Stimulated activated CD8-positive, alpha-beta memory T cell treated with anti-CD3 and anti-CD28 coated beads, Interleukin-4, amount 100 ng/mL, for 48 hours (primary cell): ENCODE measurements at regions not wholly inside any gene's neighbourhood (a gene's known extent, or its start where the extent isn't known, plus 50 kb on each side); places are given as distances from the start of the nearest gene placed in this dataset.

ENCODE experiments used
- DNase-seq: peaks from one replicate; pipeline ENCODE4 v3.0.0-alpha.2; 2020

DNA sequence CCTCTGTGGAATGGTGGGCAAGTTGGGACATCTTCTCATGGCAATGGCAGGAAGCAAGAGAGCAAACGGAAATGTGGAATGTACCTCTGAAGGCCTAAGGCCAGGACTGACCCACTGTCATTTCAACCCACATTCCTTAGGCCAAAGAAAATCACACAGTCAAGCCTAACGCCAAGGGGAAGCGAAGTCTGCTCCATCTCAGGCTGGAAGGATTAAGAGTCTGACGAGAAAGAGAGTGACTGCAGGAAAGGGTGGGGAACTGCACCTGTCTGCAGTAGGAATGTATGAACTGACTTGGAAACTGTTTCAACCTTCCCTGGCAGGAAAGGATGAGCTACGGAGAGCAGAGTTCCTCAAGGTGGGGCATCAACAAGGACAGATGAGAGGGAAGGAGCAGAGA, 90.2 kb upstream of the TAS2R1 start:
- DNase-seq, result no peak

DNA sequence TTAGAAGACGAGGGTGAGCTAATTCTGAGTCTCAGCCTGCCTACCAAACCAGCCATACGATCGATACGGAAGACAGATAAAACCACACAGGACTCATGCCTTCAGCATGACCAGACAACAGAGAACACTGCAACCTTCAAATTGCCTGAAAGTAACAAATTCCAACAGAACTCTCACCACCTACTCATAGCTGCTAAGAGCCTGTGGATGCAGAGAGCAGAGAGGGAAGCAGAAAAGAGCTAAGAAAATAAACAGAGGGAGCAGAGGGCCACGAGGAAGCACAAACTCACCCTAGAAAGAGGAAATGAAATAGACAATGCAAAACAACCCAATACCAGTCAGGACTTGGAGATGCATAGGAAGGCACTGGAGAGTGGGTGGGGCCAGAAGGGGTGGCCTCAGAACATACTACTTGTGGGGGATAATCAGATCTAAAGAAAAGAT, 86.7 kb upstream of the TAS2R1 start:
- DNase-seq, result no peak

DNA sequence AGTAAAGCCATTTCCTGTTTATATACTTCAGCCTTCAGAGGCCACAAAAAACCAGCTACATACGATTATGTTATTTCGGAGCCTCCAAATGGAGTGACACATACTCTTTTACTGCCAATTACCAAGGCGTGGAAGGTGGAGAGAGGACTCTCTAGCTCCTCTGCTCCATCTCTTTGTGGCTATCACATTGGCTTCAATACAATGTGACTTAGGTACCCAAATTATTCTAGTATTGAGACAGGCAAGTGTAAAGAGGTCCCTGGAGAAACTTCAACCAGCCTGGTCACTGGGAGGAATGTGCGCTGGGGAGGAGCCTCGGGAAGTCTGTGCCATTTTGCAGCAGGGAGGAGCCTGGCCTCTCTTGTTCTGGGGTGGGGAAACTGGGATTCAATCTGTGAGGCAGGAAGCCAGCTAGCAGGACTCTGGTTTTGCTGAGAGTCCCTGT, 85.8 kb upstream of the TAS2R1 start:
- DNase-seq, result no peak

DNA sequence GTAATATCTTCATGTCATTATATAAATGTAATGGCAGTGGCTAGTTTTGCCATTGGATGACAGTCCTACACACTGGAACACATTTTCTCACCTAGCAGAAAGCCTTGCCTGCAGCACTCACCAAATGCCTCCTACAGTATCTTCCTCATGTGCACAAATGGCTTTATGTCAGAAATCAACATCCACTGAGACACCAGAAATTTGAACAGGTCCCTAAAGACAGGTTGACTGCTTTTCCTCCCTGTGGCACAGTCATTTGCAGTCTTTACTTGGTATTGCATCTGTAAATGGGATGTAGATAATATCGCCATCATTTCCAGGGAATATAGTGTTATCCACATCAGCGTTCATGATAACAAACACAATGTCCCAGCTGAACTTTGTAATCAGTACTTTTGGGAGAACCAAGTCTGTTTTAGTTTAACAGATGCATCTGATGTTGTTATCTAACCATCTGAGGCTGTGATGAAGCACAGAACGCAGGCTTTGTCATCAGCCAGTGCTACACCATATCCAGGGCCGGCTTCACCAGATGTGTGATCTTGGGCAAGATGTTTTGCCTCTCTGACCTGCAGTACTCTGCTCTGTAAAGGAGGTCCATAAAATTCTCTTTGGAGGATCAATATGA, 83.9 kb upstream of the TAS2R1 start:
- DNase-seq, result no peak

DNA sequence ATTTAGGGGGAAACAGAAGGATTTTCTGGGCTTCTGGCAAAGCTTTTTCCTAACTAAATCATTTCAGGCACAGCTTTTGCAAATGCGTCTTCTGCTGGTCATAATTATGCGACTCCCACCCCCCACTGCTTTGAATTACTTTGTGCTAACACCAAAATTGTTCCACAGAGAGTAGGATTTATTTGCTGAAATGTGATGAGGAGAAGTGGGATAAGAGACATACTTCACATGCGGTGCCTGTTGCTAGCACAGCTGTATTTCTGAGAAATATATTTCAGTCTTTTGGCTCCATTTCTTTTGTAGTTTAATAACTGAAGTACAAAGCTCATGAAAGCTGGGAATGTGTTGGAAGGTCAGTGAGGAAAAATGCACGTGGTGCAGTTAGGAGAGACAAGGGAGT, 83.2 kb upstream of the TAS2R1 start:
- DNase-seq, result no peak

DNA sequence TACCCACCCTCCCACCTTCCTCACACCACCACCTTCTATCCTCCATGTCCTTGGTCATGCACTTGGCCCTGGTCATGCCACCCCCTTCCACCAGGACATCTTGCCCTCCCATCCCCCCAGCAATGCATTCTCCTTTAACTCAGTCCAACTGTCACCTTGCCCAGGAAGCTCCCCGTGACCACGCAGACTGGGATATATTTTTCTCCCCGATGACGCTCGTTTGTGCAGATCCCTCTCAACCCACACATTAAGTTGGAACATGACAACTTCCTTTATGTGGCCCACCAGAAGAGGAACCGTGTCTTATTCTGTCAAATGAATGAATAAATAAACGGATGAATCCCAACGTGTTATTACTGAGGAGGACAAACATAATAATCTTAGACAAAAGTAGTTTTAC, 82.8 kb upstream of the TAS2R1 start:
- no peak for DNase-seq

DNA sequence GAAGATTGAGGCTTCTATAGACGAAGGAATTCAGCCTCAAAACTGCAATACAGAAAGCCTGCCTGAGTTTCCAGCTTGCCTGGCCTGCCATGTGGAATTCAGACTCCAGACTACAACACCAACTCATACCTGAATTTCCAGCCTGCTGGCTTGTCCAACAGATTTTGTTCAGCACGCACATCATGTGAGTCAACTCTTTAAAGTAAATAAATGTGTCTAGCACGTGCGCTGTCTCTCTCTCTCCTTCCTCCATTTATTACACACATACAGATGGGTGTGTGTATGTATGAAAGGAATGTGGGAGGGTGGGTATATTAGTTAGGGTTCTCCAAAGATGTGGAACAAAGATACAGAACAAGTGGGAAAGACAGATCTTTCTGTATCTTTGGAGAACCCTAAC, 82.4 kb upstream of the TAS2R1 start:
- no peak for DNase-seq

DNA sequence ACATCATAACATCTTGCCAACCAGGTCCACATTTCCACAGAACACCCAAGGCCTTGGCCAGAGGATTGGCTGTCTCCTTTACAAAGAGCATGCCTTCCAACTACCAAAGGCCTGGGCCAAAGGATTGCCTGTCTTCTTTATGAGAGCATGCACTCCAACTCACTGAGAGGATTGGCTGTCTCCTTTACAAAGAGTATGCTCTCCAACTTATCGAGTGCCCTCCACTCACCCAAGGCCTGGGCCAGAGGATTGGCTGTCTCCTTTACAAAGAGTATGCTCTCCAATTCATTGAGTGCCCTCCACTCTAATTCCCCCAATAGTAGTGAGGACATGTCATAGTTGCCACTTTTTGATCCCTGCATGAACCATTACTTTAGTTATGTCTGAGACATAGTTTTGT, 79.9 kb upstream of the TAS2R1 start:
- DNase-seq, result no peak

DNA sequence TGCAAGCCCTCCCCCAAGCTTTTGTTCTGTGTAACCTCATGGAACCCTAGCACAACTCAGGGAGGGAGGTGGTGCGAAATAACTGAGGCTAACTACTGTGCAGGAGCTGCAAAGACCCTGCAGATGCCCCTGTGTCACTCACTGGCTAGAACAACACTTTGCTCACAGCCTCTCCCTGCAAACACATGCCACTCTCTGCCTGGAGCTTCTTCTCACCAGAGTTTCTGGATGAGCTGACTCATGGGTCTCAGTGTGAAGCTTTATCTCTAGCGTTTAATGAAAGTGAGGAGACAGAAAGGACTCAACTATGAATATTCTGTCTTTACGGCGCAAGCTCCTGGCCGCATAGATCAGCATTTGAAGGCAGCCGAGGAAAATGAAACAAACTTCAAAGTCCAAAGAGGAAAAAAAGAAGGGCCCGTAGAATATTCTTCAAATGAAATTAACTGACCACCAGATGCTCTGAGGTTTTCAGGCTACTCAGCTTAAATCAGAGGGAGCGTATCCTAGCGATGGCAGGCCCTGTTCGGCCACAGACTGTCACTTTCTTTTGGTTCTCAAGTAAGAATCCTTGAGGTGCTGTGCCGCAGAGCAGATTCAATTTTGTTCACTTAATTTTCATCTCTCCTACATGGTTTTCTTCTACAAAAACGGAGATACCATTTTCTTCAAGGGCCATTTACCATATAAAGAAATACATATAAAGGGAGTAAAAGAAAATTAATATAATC, 77.7 kb upstream of the TAS2R1 start:
- DNase-seq, result no peak

DNA sequence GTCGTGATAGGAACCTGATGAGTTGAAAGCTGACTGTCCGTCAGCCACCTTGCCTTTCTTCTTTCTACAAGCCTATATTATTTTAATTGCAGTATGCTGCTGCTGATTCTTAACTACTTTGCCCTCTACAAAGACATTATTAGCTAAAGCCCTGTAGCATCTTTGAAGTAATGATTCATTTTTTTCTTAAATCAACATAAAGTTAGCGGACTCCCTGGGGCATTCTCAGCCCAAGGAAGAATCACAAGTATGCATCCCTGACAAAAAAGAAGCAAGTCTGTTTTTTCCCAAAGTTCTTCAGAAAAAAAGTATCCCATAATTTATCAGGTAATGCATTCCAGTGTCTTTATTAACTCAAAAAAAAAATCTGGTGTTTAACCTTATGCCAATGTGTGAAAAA, 69.5 kb upstream of the TAS2R1 start:
- no peak for DNase-seq

DNA sequence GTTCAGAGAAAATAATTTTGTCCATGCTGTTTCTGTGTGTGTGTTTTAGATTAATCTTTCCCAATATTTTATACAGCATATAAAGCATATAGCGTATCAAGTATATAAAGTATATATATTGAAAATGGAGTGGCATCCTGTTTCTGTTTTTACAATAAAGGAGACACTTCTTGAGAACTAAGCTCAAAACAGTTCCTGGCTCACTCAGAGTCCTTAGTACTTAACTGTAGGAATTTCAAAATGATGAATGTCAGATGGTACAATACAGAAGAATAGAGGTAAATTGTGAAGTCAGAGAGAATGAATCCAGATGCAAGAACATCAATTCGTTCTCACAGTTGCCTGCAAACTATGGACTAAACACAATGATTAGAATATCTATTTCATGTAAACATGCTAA, 68.7 kb upstream of the TAS2R1 start:
- no peak for DNase-seq

DNA sequence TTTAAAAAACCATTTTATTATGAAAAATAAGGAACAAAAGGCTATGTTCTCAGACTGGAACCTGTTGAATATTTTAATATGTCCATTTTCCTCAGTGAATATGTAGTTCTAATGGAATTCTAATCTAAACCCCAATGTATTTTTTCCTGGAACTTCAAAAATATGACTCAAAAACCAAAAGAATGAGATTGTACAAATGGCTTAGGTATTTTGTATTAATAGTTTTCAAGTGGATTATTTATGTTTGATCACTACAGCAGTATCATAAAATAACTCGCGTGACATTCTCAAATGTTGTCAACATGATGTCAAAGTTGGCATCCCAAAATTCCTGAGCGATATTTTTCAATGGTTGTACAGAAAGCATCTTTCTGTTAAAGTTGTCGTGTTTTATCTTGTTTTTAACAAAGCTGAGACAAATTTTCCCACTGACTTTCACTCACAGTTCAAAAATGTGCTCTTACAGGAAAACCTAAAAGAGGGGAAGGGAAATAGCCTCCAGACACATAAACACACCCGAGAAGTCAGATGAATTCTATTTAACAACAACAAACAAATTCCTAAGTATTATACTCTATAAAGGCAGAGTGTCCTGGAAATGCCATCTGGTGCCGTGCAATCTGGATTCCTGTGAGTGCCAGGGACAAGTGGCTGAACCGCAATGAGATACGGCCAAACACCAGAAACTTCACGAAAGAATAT, 68.1 kb upstream of the TAS2R1 start:
- no peak for DNase-seq

DNA sequence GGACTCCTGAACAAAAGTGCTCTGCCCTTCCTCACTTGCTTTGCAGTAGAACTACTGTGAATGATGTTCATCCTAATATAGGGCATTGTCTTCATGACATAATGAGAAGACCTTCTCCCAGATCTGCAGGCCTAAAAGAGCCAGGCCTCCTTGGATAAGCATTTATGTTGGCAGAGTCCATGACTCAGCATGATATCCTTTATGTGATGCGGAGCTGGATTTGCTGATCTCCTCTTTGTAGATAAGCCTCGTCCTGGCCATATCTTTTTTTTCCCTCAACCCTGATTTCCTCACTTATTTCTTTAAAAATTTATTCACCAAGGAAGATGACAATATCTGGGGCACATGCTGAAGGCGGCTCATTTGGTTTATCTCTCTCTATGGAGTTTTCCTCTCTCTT, 62.4 kb upstream of the TAS2R1 start:
- DNase-seq, result no peak

DNA sequence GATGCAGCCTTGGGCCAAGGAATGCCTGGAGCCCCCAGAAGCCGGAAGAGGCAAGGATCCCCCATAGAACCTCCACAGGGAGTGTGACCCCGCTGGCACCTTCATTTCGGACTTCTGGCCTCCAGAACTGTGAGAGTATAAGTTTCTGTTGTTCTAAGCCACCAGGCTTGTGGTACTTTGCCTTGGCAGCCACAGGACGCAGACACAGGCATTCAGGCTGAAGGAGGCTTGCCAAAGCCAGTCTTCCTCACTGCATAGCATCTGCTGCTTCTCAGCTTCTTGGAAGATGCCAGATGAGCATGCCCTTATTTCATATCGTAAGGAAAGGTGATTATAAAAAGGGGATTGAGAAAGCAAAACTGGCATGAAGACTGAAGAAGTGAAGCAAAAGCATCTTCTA, 61.1 kb upstream of the TAS2R1 start:
- DNase-seq, result no peak

DNA sequence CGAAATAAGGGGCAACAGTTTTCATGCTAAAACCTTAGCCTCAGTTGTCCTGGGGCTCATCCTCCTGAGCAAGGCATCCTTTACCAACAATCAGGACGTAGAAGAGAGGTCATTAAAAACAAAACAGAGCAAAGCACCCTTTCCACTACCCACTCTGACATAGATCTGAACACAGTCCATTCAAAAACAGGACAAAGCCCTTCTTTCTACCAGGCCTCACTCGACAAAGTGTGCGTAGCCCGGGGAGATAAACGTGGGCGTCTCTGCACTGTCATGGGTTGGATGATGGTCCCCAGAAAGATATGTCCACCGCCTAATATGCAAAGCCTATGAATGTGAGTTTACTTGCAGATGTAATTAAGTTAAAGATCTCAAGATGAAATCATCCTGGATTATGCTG, 60.6 kb upstream of the TAS2R1 start:
- no peak for DNase-seq

DNA sequence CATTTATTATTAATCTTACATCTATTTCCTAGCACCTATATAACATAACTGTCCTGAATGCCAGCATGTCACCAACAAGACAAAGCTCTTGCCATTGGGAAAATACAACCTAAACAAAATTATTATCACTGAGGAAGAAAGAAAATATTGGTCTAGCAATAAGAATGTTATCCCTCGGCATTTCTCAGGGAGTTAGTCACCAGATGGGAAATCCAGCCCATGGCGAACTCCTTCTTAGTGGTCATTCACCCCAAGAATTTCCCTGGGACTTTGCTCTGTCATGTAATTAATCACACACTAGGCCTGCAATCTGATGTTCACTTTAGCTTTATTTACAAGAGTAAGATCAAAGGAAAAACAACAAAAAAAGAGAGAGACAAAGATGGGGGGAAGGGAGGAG, 56.1 kb upstream of the TAS2R1 start:
- no peak for DNase-seq

DNA sequence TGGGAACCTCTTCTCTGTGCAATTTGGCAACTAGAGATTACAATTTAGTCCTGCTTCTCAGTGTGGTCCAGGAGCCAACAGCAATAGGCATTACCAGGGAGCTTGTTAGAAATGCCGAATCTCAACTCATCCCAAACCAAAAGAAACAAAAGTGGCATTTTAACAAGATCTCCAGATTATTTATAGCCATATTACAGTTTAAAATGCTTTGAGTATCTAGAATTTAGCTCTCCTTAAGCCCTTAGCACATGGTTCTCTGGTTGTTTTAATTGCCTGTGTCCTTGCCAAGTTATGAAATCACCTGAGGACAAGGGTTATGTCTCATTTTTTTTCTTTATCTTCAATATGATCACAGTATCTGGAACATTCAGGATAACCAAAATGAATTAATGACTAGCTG, 51.6 kb upstream of the TAS2R1 start:
- no peak for DNase-seq
